NB4 (cell line): ENCODE measurements at regions not wholly inside any gene's neighbourhood (a gene's known extent, or its start where the extent isn't known, plus 50 kb on each side); places are given as distances from the start of the nearest gene placed in this dataset.

Experiments
- DNase-seq: peaks from one replicate; pipeline ENCODE4 v3.0.0; 2010; ENCODE audit warnings: low read depth
- H3K4me3 ChIP-seq: one replicate; pipeline ENCODE4 v1.5.1; 2011; ENCODE audit warnings: mild to moderate bottlenecking, low read depth, low read length, moderate library complexity
- CTCF ChIP-seq: IDR thresholded peaks from one replicate; pipeline ENCODE4 v1.5.1; 2012; ENCODE audit warnings: low read depth, low read length
- MAX ChIP-seq: IDR thresholded peaks from 2 replicates; pipeline ENCODE4 v1.6.1; 2011; ENCODE audit warnings: low read depth, low read length
- MYC ChIP-seq: IDR thresholded peaks from 2 replicates; pipeline ENCODE4 v1.6.1; 2011; ENCODE audit warnings: low read depth, low read length
- POLR2A ChIP-seq: IDR thresholded peaks from 2 replicates; pipeline ENCODE4 v1.6.1; 2011; ENCODE audit warnings: mild to moderate bottlenecking; ENCODE audit not compliant: insufficient read length; ENCODE audit errors: extremely low read depth

- TF ChIP-seq MAX (no peak), POLR2A (no peak), CTCF (no peak), MYC (no peak)
- H3K4me3 ChIP-seq, result no peak overlapping the region
- no peak for DNase-seq
These were observed 301.0 kb upstream of the PCSK5 start for GRCh38 chr9:75589497-75589896.

- H3K4me3 ChIP-seq, result no peak overlapping the region
- DNase-seq, result no peak
- no peak for TF ChIP-seq MYC
- TF ChIP-seq POLR2A, result no peak
- TF ChIP-seq CTCF, result no peak
- no peak for TF ChIP-seq MAX
These were observed 298.5 kb upstream of the PCSK5 start for GRCh38 chr9:75591972-75592371.

- no peak for DNase-seq
- TF ChIP-seq POLR2A (no peak), MYC (no peak), MAX (no peak), CTCF (no peak)
- H3K4me3 ChIP-seq, result no peak overlapping the region
These were observed 297.9 kb upstream of the PCSK5 start for GRCh38 chr9:75592586-75592985.

- TF ChIP-seq POLR2A (no peak), MYC (no peak), MAX (no peak), CTCF (no peak)
- no peak for DNase-seq
- no peak overlapping the region for H3K4me3 ChIP-seq
These were observed 296.6 kb upstream of the PCSK5 start for GRCh38 chr9:75593920-75594319.

- TF ChIP-seq CTCF, result no peak
- TF ChIP-seq MYC, result no peak
- TF ChIP-seq MAX, result no peak
- no peak for TF ChIP-seq POLR2A
- DNase-seq, result no peak
- no peak overlapping the region for H3K4me3 ChIP-seq
These were observed 291.3 kb upstream of the PCSK5 start for GRCh38 chr9:75599126-75599525.

- no peak for TF ChIP-seq MAX
- TF ChIP-seq MYC, result no peak
- no peak for TF ChIP-seq CTCF
- no peak for TF ChIP-seq POLR2A
- no peak overlapping the region for H3K4me3 ChIP-seq
- DNase-seq, result no peak
These were observed 289.2 kb upstream of the PCSK5 start for GRCh38 chr9:75601280-75601679.
